IPS DF 4.7 (cell line): ENCODE measurements at regions not wholly inside any gene's neighbourhood (a gene's known extent, or its start where the extent isn't known, plus 50 kb on each side); places are given as distances from the start of the nearest gene placed in this dataset.

Experiments used
- DNase-seq: peaks from one replicate; pipeline ENCODE4 v3.0.0-alpha.2; 2013; ENCODE audit warnings: low spot score; ENCODE audit errors: extremely low read depth

- no peak for DNase-seq
Measured at GRCh38 chr5:4108690-4109089, 513.1 kb downstream of the IRX1 start.

- DNase-seq = no peak
Measured at GRCh38 chr5:4113426-4113825, 517.8 kb downstream of the IRX1 start.

- DNase-seq = no peak
Measured at GRCh38 chr5:4113905-4114304, 518.3 kb downstream of the IRX1 start.

- no peak for DNase-seq
Measured at GRCh38 chr5:4114452-4114851, 518.8 kb downstream of the IRX1 start.

- no peak for DNase-seq
Measured at GRCh38 chr5:4116834-4117233, 521.2 kb downstream of the IRX1 start.

GRCh38 chr5:4124221-4124970 lies 528.8 kb downstream of the IRX1 start:
- no peak for DNase-seq

- DNase-seq = no peak
Measured at GRCh38 chr5:4128994-4129393, 533.4 kb downstream of the IRX1 start.

- no peak for DNase-seq
Measured at GRCh38 chr5:4129523-4129922, 533.9 kb downstream of the IRX1 start.

- DNase-seq = no peak
Measured at GRCh38 chr5:4130819-4131218, 535.2 kb downstream of the IRX1 start.

GRCh38 chr5:4137781-4138180 lies 542.1 kb downstream of the IRX1 start:
- DNase-seq = no peak

- DNase-seq = no peak
Measured at GRCh38 chr5:4142842-4143241, 547.2 kb downstream of the IRX1 start.

GRCh38 chr5:4144411-4145007 lies 548.9 kb downstream of the IRX1 start:
- no peak for DNase-seq

- no peak for DNase-seq
Measured at GRCh38 chr5:4145511-4145910, 549.9 kb downstream of the IRX1 start.

GRCh38 chr5:4148009-4148408 lies 552.4 kb downstream of the IRX1 start:
- no peak for DNase-seq

GRCh38 chr5:4150067-4150466 lies 554.4 kb downstream of the IRX1 start:
- DNase-seq = no peak

- no peak for DNase-seq
Measured at GRCh38 chr5:4156153-4156552, 560.5 kb downstream of the IRX1 start.

- no peak for DNase-seq
Measured at GRCh38 chr5:4156889-4157288, 561.3 kb downstream of the IRX1 start.

- DNase-seq = no peak
Measured at GRCh38 chr5:4158750-4159447, 563.3 kb downstream of the IRX1 start.

GRCh38 chr5:4159681-4160080 lies 564.0 kb downstream of the IRX1 start:
- DNase-seq = no peak

- DNase-seq = no peak
Measured at GRCh38 chr5:4164167-4164566, 568.5 kb downstream of the IRX1 start.

- DNase-seq = no peak
Measured at GRCh38 chr5:4180703-4181102, 585.1 kb downstream of the IRX1 start.

GRCh38 chr5:4182144-4182543 lies 586.5 kb downstream of the IRX1 start:
- no peak for DNase-seq

GRCh38 chr5:4185127-4185526 lies 589.5 kb downstream of the IRX1 start:
- no peak for DNase-seq
